Keratinocyte (primary cell): ENCODE measurements at regions not wholly inside any gene's neighbourhood (a gene's known extent, or its start where the extent isn't known, plus 50 kb on each side); places are given as distances from the start of the nearest gene placed in this dataset.
"Not testable (repeated sequence)": the region's sequence is repeated elsewhere in the genome, so short reads cannot be mapped to it uniquely, and the experiment has no call there.

Experiments used
- DNase-seq: peaks from one replicate; pipeline ENCODE4 v3.0.0-alpha.2; 2011; ENCODE audit warnings: low read depth, missing footprints, low spot score
- FAIRE-seq: peaks from 2 replicates; lab custom pipeline; 2011; peaks lifted over from hg19 to GRCh38; lab: Jason Lieb, UNC
- H2AFZ ChIP-seq: 2 replicates; pipeline ENCODE4 v1.6.0; 2012; ENCODE audit warnings: low read length, control low read depth, inconsistent platforms; ENCODE audit not compliant: control insufficient read depth
- H3K27ac ChIP-seq: 2 replicates; pipeline ENCODE4 v1.5.1; 2011; ENCODE audit warnings: low read length; ENCODE audit not compliant: control insufficient read depth, insufficient read depth
- H3K27me3 ChIP-seq: 3 replicates; pipeline ENCODE4 v1.6.0; 2011; ENCODE audit warnings: low read length; ENCODE audit not compliant: control insufficient read depth, insufficient read depth; ENCODE audit errors: extremely low read depth
- H3K36me3 ChIP-seq, 2 experiments: 2 replicates in 1 of 2; 3 replicates in 1 of 2; pipeline ENCODE4 v1.5.1; 2011; ENCODE audit warnings: low read length in 2 of 2, mild to moderate bottlenecking in 1 of 2; ENCODE audit not compliant: control insufficient read depth in 2 of 2, insufficient read depth in 2 of 2; ENCODE audit errors: extremely low read depth in 1 of 2
- H3K4me1 ChIP-seq: 3 replicates; pipeline ENCODE4 v1.5.1; 2011; ENCODE audit warnings: low read length; ENCODE audit not compliant: control insufficient read depth, insufficient read depth; ENCODE audit errors: extremely low read depth
- H3K4me2 ChIP-seq: 3 replicates; pipeline ENCODE4 v1.6.0; 2011; ENCODE audit warnings: low read depth, low read length; ENCODE audit not compliant: control insufficient read depth, insufficient read depth; ENCODE audit errors: extremely low read depth
- H3K4me3 ChIP-seq, 3 experiments: fragments of 200-600 bp in 1 of 3; sonication (generic) in 1 of 3; 2 replicates in 2 of 3; 3 replicates in 1 of 3; pipeline ENCODE4 v1.5.1; 2011 to 2016; ENCODE audit warnings: low read length in 3 of 3, mild to moderate bottlenecking in 3 of 3, control low read depth in 2 of 3, inconsistent platforms in 1 of 3, low read depth in 1 of 3, mixed read lengths in 1 of 3, mixed run types in 1 of 3, moderate library complexity in 1 of 3; ENCODE audit not compliant: control insufficient read depth in 2 of 3, insufficient read depth in 2 of 3; ENCODE audit errors: extremely low read depth in 1 of 3
- H3K79me2 ChIP-seq: 2 replicates; pipeline ENCODE4 v1.6.0; 2012; ENCODE audit warnings: low read length; ENCODE audit not compliant: control insufficient read depth, insufficient read depth
- H3K9ac ChIP-seq: 3 replicates; pipeline ENCODE4 v1.6.0; 2011; ENCODE audit warnings: low read length; ENCODE audit not compliant: control insufficient read depth, insufficient read depth; ENCODE audit errors: extremely low read depth
- H3K9me1 ChIP-seq: 3 replicates; pipeline ENCODE4 v1.6.0; 2011; ENCODE audit warnings: low read length; ENCODE audit not compliant: control insufficient read depth, insufficient read depth; ENCODE audit errors: extremely low read depth
- H3K9me3 ChIP-seq: 2 replicates; pipeline ENCODE4 v1.5.1; 2012; ENCODE audit warnings: low read depth, low read length; ENCODE audit not compliant: control insufficient read depth
- H4K20me1 ChIP-seq: 3 replicates; pipeline ENCODE4 v1.6.0; 2011; ENCODE audit warnings: low read length; ENCODE audit not compliant: control insufficient read depth, insufficient read depth; ENCODE audit errors: extremely low read depth
- EZH2 ChIP-seq: IDR thresholded peaks from one replicate; pipeline ENCODE4 v1.6.1; 2012; ENCODE audit warnings: inconsistent platforms, mild to moderate bottlenecking, low read length, moderate library complexity
- dilution Hi-C: fragments of 300-500 bp; cut with MboI; formaldehyde crosslinking; loops from one replicate; pipeline ENCODE4 v1.7.0; 2020; ENCODE audit warnings: low sequenced_read_pairs; ENCODE audit not compliant: extremely low pct_ligation_motif_present
- TF ChIP-seq, protein P1 (sequence below), 3 experiments: IDR thresholded peaks in 1 of 3; conservative IDR thresholded peaks in 1 of 3; optimal IDR thresholded peaks in 1 of 3; 2 replicates in 2 of 3; 3 replicates in 1 of 3; pipeline versions ENCODE3 to v1.5.1; 2011; ENCODE audit warnings: low read length in 3 of 3, mild to moderate bottlenecking in 3 of 3, moderate library complexity in 2 of 3, control low read depth in 1 of 3, inconsistent platforms in 1 of 3; ENCODE audit not compliant: insufficient read depth in 2 of 3; ENCODE audit errors: extremely low read depth in 1 of 3

DNA sequence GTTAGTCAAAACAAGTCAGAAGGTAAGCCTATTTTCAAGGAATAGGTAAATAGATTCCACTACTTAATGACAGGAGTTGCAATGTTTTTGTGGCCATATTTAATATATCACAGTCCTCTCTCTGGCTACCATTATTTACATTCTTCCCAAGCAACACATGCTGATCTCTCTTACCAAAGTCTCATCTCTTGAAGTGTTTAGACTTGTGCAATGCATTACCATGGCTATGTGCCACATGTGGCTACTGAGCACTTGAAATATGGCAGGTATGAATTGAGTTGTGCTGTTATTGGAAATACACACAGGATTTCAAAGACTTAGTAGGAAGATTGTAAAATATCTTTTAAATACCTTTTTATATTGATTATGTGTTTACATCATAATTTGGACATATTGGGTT is 262.4 kb upstream of the PDE3A start:
- H3K27me3 ChIP-seq: no peaks in the 10 kb centered on the region
- H4K20me1 ChIP-seq: no peaks in the 10 kb centered on the region
- no peak for FAIRE-seq
- H3K9me3 ChIP-seq: peaks cover 5% of the 10 kb centered on the region
- DNase-seq: no peak
- H3K9me1 ChIP-seq: no peaks in the 10 kb centered on the region
- no peak overlapping the region for H3K4me2 ChIP-seq
- H3K9ac ChIP-seq: no peak overlapping the region
- no peak overlapping the region for H3K4me3 ChIP-seq
- TF ChIP-seq, protein P1, sequence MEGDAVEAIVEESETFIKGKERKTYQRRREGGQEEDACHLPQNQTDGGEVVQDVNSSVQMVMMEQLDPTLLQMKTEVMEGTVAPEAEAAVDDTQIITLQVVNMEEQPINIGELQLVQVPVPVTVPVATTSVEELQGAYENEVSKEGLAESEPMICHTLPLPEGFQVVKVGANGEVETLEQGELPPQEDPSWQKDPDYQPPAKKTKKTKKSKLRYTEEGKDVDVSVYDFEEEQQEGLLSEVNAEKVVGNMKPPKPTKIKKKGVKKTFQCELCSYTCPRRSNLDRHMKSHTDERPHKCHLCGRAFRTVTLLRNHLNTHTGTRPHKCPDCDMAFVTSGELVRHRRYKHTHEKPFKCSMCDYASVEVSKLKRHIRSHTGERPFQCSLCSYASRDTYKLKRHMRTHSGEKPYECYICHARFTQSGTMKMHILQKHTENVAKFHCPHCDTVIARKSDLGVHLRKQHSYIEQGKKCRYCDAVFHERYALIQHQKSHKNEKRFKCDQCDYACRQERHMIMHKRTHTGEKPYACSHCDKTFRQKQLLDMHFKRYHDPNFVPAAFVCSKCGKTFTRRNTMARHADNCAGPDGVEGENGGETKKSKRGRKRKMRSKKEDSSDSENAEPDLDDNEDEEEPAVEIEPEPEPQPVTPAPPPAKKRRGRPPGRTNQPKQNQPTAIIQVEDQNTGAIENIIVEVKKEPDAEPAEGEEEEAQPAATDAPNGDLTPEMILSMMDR (optimal IDR thresholded peaks at IDR 0.05 in 1 of 3, IDR thresholded peaks at IDR 0.05 in 1 of 3, conservative IDR thresholded peaks at IDR 0.05 in 1 of 3; ENCODE audit: extremely low read depth in 1 of 3, insufficient read depth in 2 of 3, low read length in 3 of 3): no peak
- no peak for TF ChIP-seq EZH2
- no peaks in the 10 kb centered on the region for H3K4me1 ChIP-seq
- no peak overlapping the region for H2AFZ ChIP-seq
- H3K79me2 ChIP-seq: no peaks in the 10 kb centered on the region
- no peaks in the 10 kb centered on the region for H3K36me3 ChIP-seq
- dilution Hi-C loops: no loop called here
- no peak overlapping the region for H3K27ac ChIP-seq

GRCh38 chr12:20109676-20110075 is 258.7 kb upstream of the PDE3A start:
- TF ChIP-seq, protein P1 (optimal IDR thresholded peaks at IDR 0.05 in 1 of 3, IDR thresholded peaks at IDR 0.05 in 1 of 3, conservative IDR thresholded peaks at IDR 0.05 in 1 of 3; ENCODE audit: extremely low read depth in 1 of 3, insufficient read depth in 2 of 3, low read length in 3 of 3): no peak
- no peak for TF ChIP-seq EZH2
- Histone ChIP-seq H3K9me1 (no peaks in the 10 kb centered on the region), H2AFZ (no peak overlapping the region), H3K4me3 (no peak overlapping the region), H4K20me1 (no peaks in the 10 kb centered on the region), H3K79me2 (no peaks in the 10 kb centered on the region), H3K27me3 (no peaks in the 10 kb centered on the region), H3K36me3 (no peaks in the 10 kb centered on the region), H3K4me2 (no peak overlapping the region), H3K9ac (no peak overlapping the region), H3K9me3 (no peaks in the 10 kb centered on the region), H3K4me1 (no peaks in the 10 kb centered on the region), H3K27ac (no peak overlapping the region)
- no peak for FAIRE-seq
- dilution Hi-C loops: no loop called here
- DNase-seq: no peak

DNA sequence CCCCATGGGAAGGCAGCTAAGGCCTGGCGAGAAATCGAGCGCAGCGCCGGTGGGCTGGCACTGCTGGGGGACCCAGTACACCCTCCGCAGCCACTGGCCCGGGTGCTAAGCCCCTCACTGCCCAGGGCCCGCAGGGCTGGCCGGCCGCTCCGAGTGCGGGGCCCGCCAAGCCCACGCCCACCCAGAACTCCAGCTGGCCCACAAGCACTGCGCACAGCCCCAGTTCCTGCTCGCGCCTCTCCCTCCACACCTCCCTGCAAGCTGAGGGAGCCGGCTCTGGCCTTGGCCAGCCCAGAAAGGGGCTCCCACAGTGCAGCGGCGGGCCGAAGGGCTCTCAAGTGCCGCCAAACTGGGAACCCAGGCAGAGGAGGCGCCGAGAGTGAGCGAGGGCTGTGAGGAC is 253.0 kb upstream of the PDE3A start:
- H3K79me2 ChIP-seq, FAIRE-seq, H2AFZ ChIP-seq, H3K4me3 ChIP-seq, H3K9ac ChIP-seq, H4K20me1 ChIP-seq, H3K36me3 ChIP-seq, H3K4me2 ChIP-seq, H3K9me3 ChIP-seq, H3K27ac ChIP-seq, H3K4me1 ChIP-seq, H3K27me3 ChIP-seq, H3K9me1 ChIP-seq, dilution Hi-C loops, DNase-seq: not testable (repeated sequence)
